DOHH2 (cell line): ENCODE measurements at regions not wholly inside any gene's neighbourhood (a gene's known extent, or its start where the extent isn't known, plus 50 kb on each side); places are given as distances from the start of the nearest gene placed in this dataset.

Experiments used
- H3F3A ChIP-seq: fragments of 200-600 bp; sonication (generic), shearing (Covaris generic); 2 replicates; pipeline ENCODE4 v1.6.0; 2016; ENCODE audit warnings: antibody characterized with exemption, mild to moderate bottlenecking; ENCODE audit not compliant: control insufficient read depth, insufficient read depth
- H3K27ac ChIP-seq: fragments of 200-600 bp; sonication (generic); 2 replicates; pipeline ENCODE4 v1.5.1; 2014; ENCODE audit warnings: low read depth, mild to moderate bottlenecking, low read length, moderate library complexity
- H3K27me3 ChIP-seq: fragments of 200-600 bp; sonication (generic); 2 replicates; pipeline ENCODE4 v1.6.1; 2014; ENCODE audit warnings: mild to moderate bottlenecking, low read length, mixed read lengths; ENCODE audit not compliant: control insufficient read depth
- H3K36me3 ChIP-seq: fragments of 200-600 bp; sonication (generic); 2 replicates; pipeline ENCODE4 v1.6.1; 2014; ENCODE audit warnings: mild to moderate bottlenecking, low read length, moderate library complexity, mixed read lengths; ENCODE audit not compliant: control insufficient read depth
- H3K4me1 ChIP-seq: fragments of 200-600 bp; sonication (generic); 2 replicates; pipeline ENCODE4 v1.6.1; 2014; ENCODE audit warnings: mild to moderate bottlenecking, low read length, mixed read lengths; ENCODE audit not compliant: control insufficient read depth
- H3K4me2 ChIP-seq: fragments of 200-600 bp; sonication (generic); 2 replicates; pipeline ENCODE4 v1.6.0; 2014; ENCODE audit warnings: mild to moderate bottlenecking, low read length, moderate library complexity
- H3K4me3 ChIP-seq: fragments of 200-600 bp; sonication (generic); 2 replicates; pipeline ENCODE4 v1.5.1; 2014; ENCODE audit warnings: mild to moderate bottlenecking, low read length, mixed read lengths
- H3K79me2 ChIP-seq: fragments of 200-600 bp; sonication (generic); 2 replicates; pipeline ENCODE4 v1.6.1; 2014; ENCODE audit warnings: mild to moderate bottlenecking, low read length, mixed read lengths; ENCODE audit not compliant: control insufficient read depth
- H3K9me2 ChIP-seq: fragments of 200-600 bp; sonication (generic); replicated peaks from 2 replicates; pipeline ENCODE4 v1.6.1; 2014; ENCODE audit warnings: mild to moderate bottlenecking, low read length, mixed read lengths; ENCODE audit not compliant: control insufficient read depth
- H3K9me3 ChIP-seq: fragments of 200-600 bp; sonication (generic); 2 replicates; pipeline ENCODE4 v1.6.1; 2014; ENCODE audit warnings: antibody characterized with exemption, low read length, mixed read lengths; ENCODE audit not compliant: control insufficient read depth, insufficient read depth
- H4K20me1 ChIP-seq: fragments of 200-600 bp; sonication (generic); 2 replicates; pipeline ENCODE4 v1.6.0; 2014; ENCODE audit warnings: low read depth, mild to moderate bottlenecking, antibody characterized with exemption, low read length, moderate library complexity; ENCODE audit not compliant: control insufficient read depth, insufficient read depth
- CTCF ChIP-seq: fragments of 200-600 bp; sonication (generic); IDR thresholded peaks from one replicate; pipeline ENCODE4 v1.5.1; 2014; ENCODE audit warnings: antibody characterized with exemption, mild to moderate bottlenecking, low read depth, low read length; ENCODE audit not compliant: poor library complexity, severe bottlenecking
- EZH2phosphoT487 ChIP-seq: fragments of 200-600 bp; sonication (generic); IDR thresholded peaks from 2 replicates; pipeline ENCODE4 v1.6.1; 2017; ENCODE audit warnings: borderline replicate concordance, mild to moderate bottlenecking, antibody characterized with exemption, low read length, moderate library complexity, mixed read lengths

GRCh38 chr17:14780097-14780651, 479.3 kb downstream of the HS3ST3B1 start:
- Histone ChIP-seq H3K27me3 (no peaks in the 10 kb centered on the region), H3K27ac (no peak overlapping the region), H3F3A (no peaks in the 10 kb centered on the region), H3K4me1 (no peaks in the 10 kb centered on the region), H3K9me3 (no peaks in the 10 kb centered on the region; the same call in 1 of the 2 replicates), H3K36me3 (no peaks in the 10 kb centered on the region), H3K4me3 (no peak overlapping the region), H3K9me2 (no peaks in the 10 kb centered on the region), H3K79me2 (no peaks in the 10 kb centered on the region), H4K20me1 (no peaks in the 10 kb centered on the region), H3K4me2 (no peak overlapping the region)
- TF ChIP-seq CTCF (no peak), EZH2phosphoT487 (no peak)

- Histone ChIP-seq H3K79me2 (no peaks in the 10 kb centered on the region), H3K27ac (no peak overlapping the region), H3F3A (no peaks in the 10 kb centered on the region), H3K27me3 (no peaks in the 10 kb centered on the region), H3K4me2 (no peak overlapping the region), H4K20me1 (no peaks in the 10 kb centered on the region), H3K9me3 (no peaks in the 10 kb centered on the region; the same call in 1 of the 2 replicates), H3K4me1 (no peaks in the 10 kb centered on the region), H3K9me2 (no peaks in the 10 kb centered on the region), H3K36me3 (no peaks in the 10 kb centered on the region), H3K4me3 (no peak overlapping the region)
- TF ChIP-seq EZH2phosphoT487 (no peak), CTCF (no peak)
Observed at GRCh38 chr17:14779241-14779640, 478.4 kb downstream of the HS3ST3B1 start.

GRCh38 chr17:14777291-14777690, 476.4 kb downstream of the HS3ST3B1 start:
- H3K4me3 ChIP-seq: no peak overlapping the region
- H3K27me3 ChIP-seq: no peaks in the 10 kb centered on the region
- H3K9me2 ChIP-seq: no peaks in the 10 kb centered on the region
- H3K9me3 ChIP-seq: no peaks in the 10 kb centered on the region
- H3K4me1 ChIP-seq: no peaks in the 10 kb centered on the region
- no peak overlapping the region for H3K4me2 ChIP-seq
- no peak overlapping the region for H3K27ac ChIP-seq
- TF ChIP-seq CTCF (no peak), EZH2phosphoT487 (no peak)
- no peaks in the 10 kb centered on the region for H4K20me1 ChIP-seq
- no peaks in the 10 kb centered on the region for H3K79me2 ChIP-seq
- no peaks in the 10 kb centered on the region for H3F3A ChIP-seq
- H3K36me3 ChIP-seq: no peaks in the 10 kb centered on the region
